GM19035 (cell line): ENCODE measurements at regions not wholly inside any gene's neighbourhood (a gene's known extent, or its start where the extent isn't known, plus 50 kb on each side); places are given as distances from the start of the nearest gene placed in this dataset.

Experiments used
- ATAC-seq: cut with Tn5 transposase; IDR thresholded peaks from one replicate; pipeline ENCODE4 v1.9.1; 2021; ENCODE audit not compliant: unreplicated experiment

- ATAC-seq, result no peak
Observed at GRCh38 chr6:44675449-44675848, 287.9 kb downstream of the CDC5L start.

GRCh38 chr6:44676246-44676790, 288.8 kb downstream of the CDC5L start:
- ATAC-seq, result no peak

- no peak for ATAC-seq
Observed at GRCh38 chr6:44676826-44677433, 289.4 kb downstream of the CDC5L start.

GRCh38 chr6:44678252-44678935, 290.9 kb downstream of the CDC5L start:
- no peak for ATAC-seq

- ATAC-seq, result no peak
Observed at GRCh38 chr6:44679438-44680201, 292.1 kb downstream of the CDC5L start.

DNA sequence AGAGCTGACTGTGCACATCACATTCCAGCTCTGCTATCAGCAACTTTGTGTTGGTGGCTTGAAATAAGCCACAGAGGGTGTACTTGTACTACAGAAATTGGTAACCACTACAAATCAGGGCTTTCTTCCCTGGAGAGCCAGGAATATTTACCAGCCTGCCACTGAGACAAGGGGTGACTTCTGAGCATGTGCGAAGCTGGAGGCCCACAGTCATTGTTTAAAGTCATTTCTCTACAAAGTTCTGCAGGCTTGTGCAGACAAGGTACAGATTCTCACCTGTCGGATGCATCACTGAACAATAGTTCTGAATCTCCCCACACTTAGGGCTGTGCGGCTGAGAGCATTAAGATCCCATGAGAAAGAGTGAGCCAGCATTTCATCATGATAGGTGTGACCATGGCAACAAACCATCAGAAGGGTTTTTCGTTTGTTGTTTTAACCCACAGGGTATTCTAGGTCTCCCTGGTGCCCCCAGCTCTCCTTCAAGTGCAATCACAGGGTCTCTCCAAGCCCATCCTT, 292.8 kb downstream of the CDC5L start:
- ATAC-seq, result no peak

GRCh38 chr6:44681761-44682160, 294.3 kb downstream of the CDC5L start:
- no peak for ATAC-seq

DNA sequence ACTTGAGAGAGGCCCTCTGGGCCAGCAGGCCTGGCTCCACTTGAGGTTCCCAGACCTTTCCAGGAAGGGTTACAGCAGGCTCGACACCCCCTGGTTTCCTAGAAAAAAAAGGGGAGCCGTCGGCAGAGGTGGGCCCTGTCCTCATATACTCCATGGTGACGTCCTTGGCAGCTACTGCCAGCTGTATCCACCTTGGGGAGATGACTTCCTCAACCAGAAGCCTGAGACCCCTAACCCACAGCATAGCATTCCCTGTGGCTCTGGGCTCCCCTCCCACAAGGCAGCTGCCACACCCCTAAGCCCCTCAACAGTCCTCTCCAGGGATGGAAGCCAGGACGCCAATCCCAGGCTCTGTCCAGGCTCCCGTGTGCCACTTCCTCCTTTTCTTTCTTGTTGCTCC, 294.8 kb downstream of the CDC5L start:
- ATAC-seq, result no peak

DNA sequence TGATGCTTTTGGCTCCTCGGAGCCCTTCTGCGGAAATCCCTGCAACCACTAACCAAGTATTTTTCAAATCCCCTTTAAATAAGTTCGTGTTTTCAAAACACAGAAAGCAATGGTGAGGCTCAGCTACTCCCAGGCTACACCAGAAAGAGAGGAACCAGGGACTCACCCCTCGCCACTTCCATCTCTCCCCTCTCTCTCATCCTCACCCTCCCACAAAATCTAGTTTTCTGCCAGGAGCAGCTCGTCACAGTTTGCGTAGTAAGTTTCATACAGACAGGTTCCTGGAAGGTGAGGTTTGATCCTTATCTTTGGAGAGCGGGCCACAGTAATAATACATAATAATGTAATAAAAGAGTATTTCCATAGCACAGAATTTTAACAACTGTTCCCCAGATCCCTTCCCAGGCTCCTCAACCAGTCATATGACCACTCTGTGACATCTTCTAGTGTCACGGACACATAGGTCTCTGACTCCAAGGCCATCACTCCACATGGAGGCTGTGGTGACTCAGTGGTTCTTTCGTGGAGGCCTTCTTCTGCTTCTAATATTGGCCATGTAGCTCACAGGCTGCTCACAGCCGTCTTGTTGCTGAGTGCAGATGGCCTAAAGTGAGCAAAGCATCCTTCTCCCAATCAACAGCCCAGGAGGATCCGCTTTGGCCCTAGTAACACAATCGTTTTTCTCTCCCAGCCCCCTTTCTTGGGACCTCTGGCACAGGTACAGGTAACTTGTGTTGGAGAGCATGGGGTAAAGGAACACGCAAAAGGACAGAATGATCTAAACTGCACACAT, 295.7 kb downstream of the CDC5L start:
- ATAC-seq, result no peak

- ATAC-seq, result no peak
Observed at GRCh38 chr6:44685213-44685612, 297.7 kb downstream of the CDC5L start.

DNA sequence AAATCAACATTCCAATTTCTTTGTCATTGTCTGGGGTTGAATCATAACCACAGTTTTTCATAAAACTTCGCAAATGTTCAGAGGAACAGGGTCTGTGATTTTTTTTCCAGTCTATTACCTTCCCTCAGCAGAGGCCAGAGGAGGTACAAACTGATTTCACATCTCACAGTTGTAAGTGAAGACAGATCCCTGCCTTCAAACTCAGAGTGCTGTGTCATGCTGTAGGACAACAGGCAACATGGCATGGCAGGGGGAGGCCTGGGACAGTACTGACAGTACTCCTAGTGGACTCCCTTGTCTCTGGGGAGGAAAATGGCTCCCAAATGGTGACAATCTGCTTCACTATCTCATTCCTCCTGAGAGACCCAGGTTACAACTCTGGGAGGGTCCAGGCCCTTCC, 308.6 kb downstream of the CDC5L start:
- ATAC-seq, result no peak

GRCh38 chr6:44696686-44697085, 309.2 kb downstream of the CDC5L start:
- ATAC-seq, result no peak

DNA sequence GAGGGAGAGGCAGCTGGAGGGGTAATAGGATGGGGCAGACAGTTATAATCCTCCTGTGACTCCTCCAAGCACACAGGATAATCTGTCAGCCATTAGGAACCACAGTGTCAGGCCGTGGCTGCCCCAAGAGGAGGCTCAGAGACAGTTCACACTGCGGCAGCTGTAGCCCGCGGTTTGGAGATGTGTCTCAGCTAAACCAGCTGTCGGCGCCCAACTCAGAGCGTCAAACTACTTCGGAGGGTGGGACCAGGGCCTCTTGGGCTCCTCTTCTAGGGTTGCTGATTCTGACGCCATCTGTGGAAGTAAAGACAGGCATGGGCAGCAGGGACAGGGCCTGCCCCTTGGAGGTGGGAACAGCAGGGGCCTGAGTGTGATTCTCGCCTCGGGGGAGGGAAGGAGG, 309.8 kb downstream of the CDC5L start:
- no peak for ATAC-seq

DNA sequence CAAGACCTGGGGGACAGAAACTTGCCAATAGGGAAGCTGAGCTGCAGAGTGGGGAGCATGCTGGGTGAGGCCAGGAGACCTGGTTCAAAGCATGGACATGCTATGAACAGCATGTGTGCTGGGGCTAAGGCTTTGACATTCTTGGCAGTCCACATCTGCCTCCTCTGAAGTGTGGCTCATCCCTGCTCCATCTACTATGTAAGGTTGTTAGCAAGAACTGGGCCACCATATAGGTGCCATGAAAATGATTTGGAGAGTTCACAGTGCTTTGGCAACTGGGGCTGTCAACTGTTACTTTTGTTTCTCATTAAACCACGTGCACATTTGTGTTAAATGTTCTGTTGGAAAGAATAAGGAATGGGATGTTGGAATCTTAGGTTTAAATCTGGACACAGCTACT, 311.1 kb downstream of the CDC5L start:
- no peak for ATAC-seq

GRCh38 chr6:44699082-44699481, 311.6 kb downstream of the CDC5L start:
- ATAC-seq, result no peak

- no peak for ATAC-seq
Observed at GRCh38 chr6:44699851-44700250, 312.3 kb downstream of the CDC5L start.

DNA sequence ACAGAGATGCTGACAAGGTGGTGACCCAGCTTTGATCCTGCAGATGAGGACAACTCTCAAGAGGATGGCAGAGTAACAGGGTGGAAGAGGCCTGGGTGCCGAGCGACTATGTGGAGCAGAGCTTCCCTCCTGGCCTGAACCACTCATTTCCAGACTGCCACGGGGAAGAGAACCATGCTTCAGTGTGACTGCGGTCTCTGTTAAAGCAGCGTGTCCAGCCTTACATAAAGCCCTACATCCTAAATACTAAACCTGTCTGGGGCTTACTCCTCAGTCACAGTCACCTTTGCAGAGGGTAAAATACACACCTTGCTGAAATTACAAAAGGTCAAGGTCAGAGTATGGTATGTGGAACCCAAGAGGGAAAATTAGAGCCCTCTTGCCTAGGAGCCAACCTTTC, 312.9 kb downstream of the CDC5L start:
- no peak for ATAC-seq

DNA sequence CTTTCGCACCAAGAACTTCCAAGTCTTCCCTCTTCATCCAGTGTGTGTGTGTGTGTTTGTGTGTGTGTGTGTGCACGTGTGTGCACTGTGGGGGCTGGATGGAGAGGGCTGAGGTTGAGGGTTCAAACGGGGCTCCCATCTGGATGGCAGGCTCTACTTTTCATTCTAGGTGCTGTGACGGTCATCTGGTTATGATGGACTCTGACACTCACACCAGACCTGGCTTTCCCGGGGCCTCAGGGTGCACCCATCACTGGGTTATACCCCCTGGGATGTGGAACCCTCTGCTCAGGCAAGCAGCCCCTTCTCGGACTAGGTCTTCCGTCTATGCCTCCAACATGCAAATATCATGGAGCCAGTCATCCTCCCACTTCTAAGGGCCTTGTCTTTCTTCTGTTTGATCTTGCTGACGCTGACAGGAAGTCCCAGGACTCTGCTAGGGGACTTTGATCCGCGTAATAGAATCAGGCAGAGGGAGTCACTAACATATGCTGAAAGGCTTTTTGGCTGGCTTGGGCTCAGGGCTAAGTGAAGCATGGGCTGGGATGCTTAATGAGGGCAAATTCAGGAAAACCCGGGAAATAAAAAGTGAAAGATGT, 313.6 kb downstream of the CDC5L start:
- ATAC-seq, result no peak

DNA sequence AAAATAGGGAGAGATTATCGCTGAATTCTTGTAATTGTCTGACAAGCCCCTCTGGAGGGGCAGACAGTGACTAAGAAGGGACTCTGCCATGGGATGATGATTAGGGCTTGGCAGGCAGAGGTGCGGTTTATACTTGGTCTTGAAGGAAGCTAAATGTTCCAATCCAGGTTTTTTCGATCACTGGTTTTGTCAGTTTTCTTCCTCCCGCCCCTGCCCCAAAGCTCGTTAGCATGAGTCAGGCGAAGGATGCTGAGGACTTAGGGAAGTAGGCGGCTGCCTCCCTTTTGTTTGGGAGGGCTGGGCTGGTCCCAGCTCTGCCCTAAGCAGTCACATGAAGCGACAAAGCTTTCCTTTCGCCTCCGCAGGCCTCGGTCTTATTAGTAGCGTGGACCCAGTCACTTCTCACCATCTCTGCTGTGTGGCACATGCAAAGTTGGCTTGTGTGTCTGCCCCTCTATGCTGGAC, 314.2 kb downstream of the CDC5L start:
- ATAC-seq, result no peak

GRCh38 chr6:44702292-44702691, 314.8 kb downstream of the CDC5L start:
- ATAC-seq, result no peak
